HG03175 (cell line): ENCODE measurements at regions not wholly inside any gene's neighbourhood (a gene's known extent, or its start where the extent isn't known, plus 50 kb on each side); places are given as distances from the start of the nearest gene placed in this dataset.
"Not testable (repeated sequence)": the region's sequence is repeated elsewhere in the genome, so short reads cannot be mapped to it uniquely, and the experiment has no call there.

ENCODE experiments used
- ATAC-seq: cut with Tn5 transposase; IDR thresholded peaks from one replicate; pipeline ENCODE4 v1.9.1; 2021; ENCODE audit warnings: mild to moderate bottlenecking, moderate library complexity; ENCODE audit not compliant: unreplicated experiment

DNA sequence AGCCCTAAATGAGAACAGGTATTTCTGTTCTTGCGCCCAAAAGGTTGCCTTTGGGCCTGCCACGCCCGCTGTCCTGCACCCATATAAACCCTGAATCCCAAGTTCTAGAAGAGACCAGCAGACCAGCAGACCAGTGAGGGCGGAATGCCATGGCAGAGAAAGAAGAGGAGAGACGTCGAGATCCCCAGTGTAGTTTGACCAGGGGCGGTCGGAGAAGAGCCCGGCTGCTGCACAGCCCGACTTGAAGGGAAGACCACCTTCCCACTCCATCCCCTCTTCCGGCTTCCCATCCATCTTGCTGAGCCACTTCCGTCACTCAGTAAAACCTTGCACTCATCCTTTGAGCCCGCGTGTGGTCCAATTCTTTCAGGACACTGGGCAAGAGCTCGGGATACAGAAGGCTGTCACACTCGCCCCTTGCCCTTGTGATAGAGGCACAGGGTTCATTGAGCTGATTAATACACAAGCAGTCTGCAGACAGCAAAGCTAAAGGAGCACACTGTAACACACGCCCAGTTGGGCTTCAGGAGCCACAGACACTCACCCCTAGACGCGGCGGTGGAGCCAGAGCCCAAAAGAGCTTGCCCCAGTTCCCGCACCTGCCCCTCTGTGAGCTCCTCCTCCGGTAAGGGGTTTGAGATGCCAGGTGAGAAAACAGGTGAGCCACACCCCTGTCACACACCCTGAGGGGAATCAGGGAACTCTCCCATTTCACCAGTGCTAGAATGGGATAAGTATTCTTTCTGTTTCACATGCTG lies 230.8 kb downstream of the PCDH10 start:
- ATAC-seq, result no peak

- ATAC-seq, result no peak
Observed at GRCh38 chr4:133377286-133377685, 228.2 kb downstream of the PCDH10 start.

GRCh38 chr4:133372699-133373098 lies 223.6 kb downstream of the PCDH10 start:
- ATAC-seq, result no peak

GRCh38 chr4:133355633-133356032 lies 206.5 kb downstream of the PCDH10 start:
- no peak for ATAC-seq

- no peak for ATAC-seq
Observed at GRCh38 chr4:133347409-133347808, 198.3 kb downstream of the PCDH10 start.

DNA sequence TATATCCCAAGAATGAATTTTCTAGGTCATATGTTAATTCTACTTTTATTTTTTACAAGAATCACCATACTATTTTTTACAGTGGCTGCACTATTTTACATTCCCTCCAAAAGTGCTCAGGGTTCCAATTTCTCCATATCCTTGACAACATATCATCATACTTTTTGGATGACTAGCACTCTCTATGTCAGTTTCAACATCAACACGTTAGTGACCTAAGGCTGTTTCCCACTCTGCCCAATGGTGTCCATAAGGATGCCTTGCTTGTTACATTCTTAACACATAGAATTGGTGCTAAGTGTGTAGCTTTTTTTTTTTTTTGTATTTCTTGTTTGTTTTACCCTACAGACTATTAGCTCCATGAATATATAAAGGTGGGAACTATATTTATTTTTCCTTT lies 175.4 kb downstream of the PCDH10 start:
- ATAC-seq, result no peak

DNA sequence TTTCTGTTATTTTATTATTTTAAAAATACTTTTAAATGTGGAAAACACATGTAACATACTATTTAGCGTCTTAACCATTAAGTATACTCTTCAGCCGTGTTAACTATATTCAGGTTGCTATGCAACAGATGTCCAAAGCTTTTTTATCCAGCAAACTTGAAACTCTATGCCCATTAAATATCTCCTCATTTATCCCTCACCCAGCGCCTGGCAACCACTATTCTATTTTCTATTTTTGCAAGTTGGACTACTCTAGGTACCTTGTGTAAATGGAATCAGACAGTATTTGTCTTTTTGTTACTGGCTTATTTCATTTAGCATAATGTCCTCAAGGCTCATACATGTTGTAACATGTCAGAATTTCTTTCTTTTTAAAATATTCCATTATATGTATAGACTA lies 174.6 kb downstream of the PCDH10 start:
- no peak for ATAC-seq

- ATAC-seq, result peak; percentile 83
Observed at GRCh38 chr4:133320576-133321170, 171.6 kb downstream of the PCDH10 start.

DNA sequence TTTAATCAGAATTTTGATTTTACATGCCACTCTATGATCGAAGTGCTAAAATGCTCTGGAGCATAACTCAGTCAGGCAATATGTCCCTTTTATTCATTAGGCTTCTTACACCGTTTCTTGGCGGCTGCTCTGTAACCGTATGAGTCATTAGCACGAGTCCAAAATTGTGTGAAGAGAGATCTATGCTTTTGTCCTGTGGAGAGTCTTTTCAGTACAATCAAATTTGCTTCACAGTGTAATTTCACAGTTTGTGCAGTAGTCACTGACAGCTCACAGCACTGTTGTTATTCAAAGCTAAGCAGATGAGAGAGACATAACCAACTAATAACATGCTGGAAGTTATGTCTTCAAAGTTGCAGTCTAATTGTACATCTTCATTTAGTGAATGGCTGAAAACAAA lies 167.8 kb downstream of the PCDH10 start:
- no peak for ATAC-seq

- no peak for ATAC-seq
Observed at GRCh38 chr4:133314991-133315390, 165.9 kb downstream of the PCDH10 start.

DNA sequence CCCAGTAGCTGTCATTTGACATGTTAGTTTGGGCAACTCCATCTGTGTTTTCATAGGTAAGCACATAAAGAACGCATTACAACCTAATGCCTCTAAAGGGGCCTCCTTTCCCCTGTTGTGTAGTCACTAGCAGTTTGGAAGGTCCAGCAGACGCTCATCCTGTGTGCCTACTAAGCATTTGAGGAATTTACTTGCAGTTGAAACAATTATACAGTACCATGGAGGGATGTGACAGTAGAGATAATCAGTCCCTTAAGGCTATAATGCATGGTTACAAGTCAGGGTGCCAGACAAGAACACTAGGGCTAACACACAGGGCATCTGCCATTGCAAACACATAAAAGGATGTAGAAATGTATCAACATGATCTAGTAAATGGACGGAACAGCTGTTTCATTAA lies 138.3 kb downstream of the PCDH10 start:
- ATAC-seq, result no peak

DNA sequence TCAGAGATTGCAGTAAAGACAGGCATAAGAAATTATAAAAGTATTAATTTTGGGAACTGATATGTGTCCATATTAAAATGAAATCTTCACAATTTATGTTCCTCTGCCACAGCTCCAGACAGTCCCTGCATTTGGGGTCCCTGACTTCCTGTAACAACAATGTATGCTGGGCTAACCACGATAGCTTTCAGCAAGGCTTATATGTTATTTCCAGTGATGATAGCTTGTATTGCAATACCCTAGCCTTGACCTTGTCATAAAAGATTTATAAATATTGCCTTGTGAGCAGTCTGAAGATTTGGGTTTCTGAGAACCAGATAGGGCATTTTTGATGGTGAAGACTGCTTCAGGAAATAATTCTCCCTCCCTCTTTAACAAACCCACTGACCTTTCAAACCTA lies 129.5 kb downstream of the PCDH10 start:
- ATAC-seq, result no peak

GRCh38 chr4:133277940-133278339 lies 128.8 kb downstream of the PCDH10 start:
- ATAC-seq, result not testable (repeated sequence)

- ATAC-seq, result no peak
Observed at GRCh38 chr4:133275246-133275645, 126.2 kb downstream of the PCDH10 start.

GRCh38 chr4:133273401-133273800 lies 124.3 kb downstream of the PCDH10 start:
- ATAC-seq, result no peak

DNA sequence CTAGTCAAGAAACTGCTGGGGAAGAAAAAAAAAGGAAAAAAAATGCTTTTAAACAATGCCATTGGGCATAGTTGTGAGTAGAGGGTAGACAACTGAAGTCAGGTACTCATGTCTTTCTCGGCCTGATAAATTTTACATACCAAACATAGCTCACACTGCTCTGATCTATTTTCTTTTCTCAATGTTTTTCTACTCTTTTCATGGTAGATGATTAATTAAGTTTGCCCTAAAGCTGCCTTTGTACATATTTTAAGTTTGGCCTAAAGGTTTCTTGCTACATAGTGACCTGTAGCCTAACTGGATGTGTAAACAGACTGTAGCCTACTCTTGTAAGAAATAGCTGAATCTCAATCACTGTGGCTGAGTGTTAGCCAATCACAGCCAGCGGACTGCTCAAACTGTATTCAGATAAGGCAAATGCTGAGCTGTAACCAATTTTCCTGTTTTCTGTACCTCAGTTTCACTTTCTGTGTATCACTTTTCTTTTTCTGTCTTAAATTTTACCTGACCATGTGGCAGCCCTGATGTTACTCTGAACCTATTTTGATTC lies 121.0 kb downstream of the PCDH10 start:
- no peak for ATAC-seq

GRCh38 chr4:133268205-133268604 lies 119.1 kb downstream of the PCDH10 start:
- ATAC-seq, result no peak

DNA sequence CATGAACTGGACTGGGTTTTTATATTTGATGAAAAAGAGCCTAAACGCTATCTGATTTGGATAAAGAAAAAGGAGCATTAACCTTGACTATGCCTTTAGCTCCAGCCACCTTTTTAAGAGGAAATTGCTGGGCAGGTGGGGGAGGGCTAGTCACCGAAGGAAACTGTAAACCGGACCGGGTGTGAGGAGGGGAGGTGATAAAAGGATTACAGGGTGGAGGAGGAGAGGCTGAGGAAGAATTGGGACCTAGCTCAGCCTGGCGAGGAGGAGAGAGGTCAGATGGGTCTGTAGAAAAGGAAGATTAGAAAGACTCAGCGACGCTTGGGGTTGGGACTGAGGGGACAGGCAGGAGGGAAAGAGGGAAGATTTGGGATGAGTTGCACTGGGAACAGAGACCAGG lies 118.4 kb downstream of the PCDH10 start:
- ATAC-seq, result not testable (repeated sequence)

- ATAC-seq, result not testable (repeated sequence)
Observed at GRCh38 chr4:133266966-133267365, 117.9 kb downstream of the PCDH10 start.

GRCh38 chr4:133264251-133264650 lies 115.2 kb downstream of the PCDH10 start:
- not testable (repeated sequence) for ATAC-seq

DNA sequence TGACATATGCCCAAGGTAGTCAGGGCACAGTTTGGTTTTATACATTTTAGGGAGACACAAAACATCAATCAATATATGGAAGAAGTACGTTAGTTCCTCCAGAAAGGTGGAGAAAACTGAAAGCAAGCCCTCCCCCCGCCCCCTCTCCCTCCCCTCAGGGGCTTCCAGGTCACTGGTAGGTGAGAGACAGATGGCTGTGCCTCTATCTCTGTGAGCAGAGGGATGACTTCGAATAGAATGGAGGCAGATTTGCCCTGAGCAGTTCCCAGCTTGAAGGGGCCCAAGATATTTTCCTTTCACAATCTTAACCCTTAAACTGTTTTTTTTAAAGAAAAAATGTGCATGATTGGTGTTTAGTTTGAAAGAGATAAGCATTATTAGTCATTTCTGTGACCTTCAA lies 114.0 kb downstream of the PCDH10 start:
- no peak for ATAC-seq

GRCh38 chr4:133247861-133248260 lies 98.8 kb downstream of the PCDH10 start:
- no peak for ATAC-seq
